Endothelial cell of umbilical vein (primary cell): ENCODE measurements at regions not wholly inside any gene's neighbourhood (a gene's known extent, or its start where the extent isn't known, plus 50 kb on each side); places are given as distances from the start of the nearest gene placed in this dataset.

Experiments
- EZH2 ChIP-seq: IDR thresholded peaks from 2 replicates; pipeline ENCODE4 v1.6.1; 2012; ENCODE audit warnings: borderline replicate concordance, low read depth, mild to moderate bottlenecking, moderate library complexity, low read length, inconsistent platforms; ENCODE audit not compliant: severe bottlenecking
- FOS ChIP-seq: IDR thresholded peaks from 2 replicates; pipeline ENCODE4 v1.6.1; 2011; ENCODE audit warnings: mild to moderate bottlenecking, low read length, moderate library complexity, borderline replicate concordance; ENCODE audit not compliant: insufficient read depth
- JUN ChIP-seq: IDR thresholded peaks from 2 replicates; pipeline ENCODE4 v1.6.1; 2011; ENCODE audit warnings: borderline replicate concordance, low read depth; ENCODE audit not compliant: insufficient read length, insufficient read depth
- MYC ChIP-seq: IDR thresholded peaks from one replicate; pipeline ENCODE4 v1.6.1; 2011; ENCODE audit warnings: mild to moderate bottlenecking, low read depth, low read length
- POLR2A ChIP-seq: IDR thresholded peaks from 2 replicates; pipeline ENCODE4 v1.6.1; 2012; ENCODE audit warnings: low read depth, mild to moderate bottlenecking, control low read depth, low read length
- POLR2AphosphoS5 ChIP-seq: IDR thresholded peaks from 2 replicates; pipeline ENCODE4 v1.6.1; 2012; ENCODE audit warnings: low read depth, mild to moderate bottlenecking, control low read depth, low read length, moderate library complexity; ENCODE audit not compliant: insufficient read depth
- TF ChIP-seq, protein P1 (sequence below), 2 donors: IDR thresholded peaks; 1 replicate in 1 of 2; 2 replicates in 1 of 2; pipeline ENCODE4 v1.5.1; 2011; ENCODE audit warnings: low read length in 2 of 2, mild to moderate bottlenecking in 2 of 2, moderate library complexity in 2 of 2, control low read depth in 1 of 2, inconsistent platforms in 1 of 2, low read depth in 1 of 2; ENCODE audit not compliant: insufficient read depth in 1 of 2; ENCODE audit errors: extremely low read depth in 1 of 2
- TF ChIP-seq, protein P2 (sequence below): IDR thresholded peaks from 2 replicates; pipeline ENCODE4 v1.6.1; 2011; ENCODE audit not compliant: insufficient read depth, insufficient read length

DNA sequence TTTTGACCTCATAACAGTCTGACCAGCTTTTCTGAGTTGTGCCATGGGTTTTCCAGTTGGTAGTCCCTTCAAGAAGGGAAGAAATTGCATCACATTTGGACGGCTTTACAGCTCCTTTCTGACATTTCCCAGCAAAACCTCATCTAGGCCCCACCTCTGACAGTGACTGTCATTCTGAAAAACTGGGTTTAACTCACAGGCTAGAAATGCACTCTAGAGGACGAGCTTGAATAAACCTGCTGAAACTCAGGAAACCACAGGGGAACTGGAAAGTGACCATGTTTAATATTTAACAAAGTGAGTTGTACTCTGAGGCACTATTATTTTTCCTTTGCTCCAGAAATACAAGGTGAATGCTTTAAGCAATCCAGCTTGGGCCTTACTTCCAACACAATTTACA is 434.3 kb upstream of the RASGEF1B start:
- no peak for TF ChIP-seq MYC
- TF ChIP-seq, protein P1, sequence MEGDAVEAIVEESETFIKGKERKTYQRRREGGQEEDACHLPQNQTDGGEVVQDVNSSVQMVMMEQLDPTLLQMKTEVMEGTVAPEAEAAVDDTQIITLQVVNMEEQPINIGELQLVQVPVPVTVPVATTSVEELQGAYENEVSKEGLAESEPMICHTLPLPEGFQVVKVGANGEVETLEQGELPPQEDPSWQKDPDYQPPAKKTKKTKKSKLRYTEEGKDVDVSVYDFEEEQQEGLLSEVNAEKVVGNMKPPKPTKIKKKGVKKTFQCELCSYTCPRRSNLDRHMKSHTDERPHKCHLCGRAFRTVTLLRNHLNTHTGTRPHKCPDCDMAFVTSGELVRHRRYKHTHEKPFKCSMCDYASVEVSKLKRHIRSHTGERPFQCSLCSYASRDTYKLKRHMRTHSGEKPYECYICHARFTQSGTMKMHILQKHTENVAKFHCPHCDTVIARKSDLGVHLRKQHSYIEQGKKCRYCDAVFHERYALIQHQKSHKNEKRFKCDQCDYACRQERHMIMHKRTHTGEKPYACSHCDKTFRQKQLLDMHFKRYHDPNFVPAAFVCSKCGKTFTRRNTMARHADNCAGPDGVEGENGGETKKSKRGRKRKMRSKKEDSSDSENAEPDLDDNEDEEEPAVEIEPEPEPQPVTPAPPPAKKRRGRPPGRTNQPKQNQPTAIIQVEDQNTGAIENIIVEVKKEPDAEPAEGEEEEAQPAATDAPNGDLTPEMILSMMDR (IDR thresholded peaks at IDR 0.05; ENCODE audit: extremely low read depth in 1 of 2, insufficient read depth in 1 of 2, low read depth in 1 of 2, low read length in 2 of 2): no peak
- TF ChIP-seq POLR2A: no peak
- no peak for TF ChIP-seq POLR2AphosphoS5
- TF ChIP-seq, protein P2, sequence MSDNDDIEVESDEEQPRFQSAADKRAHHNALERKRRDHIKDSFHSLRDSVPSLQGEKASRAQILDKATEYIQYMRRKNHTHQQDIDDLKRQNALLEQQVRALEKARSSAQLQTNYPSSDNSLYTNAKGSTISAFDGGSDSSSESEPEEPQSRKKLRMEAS: no peak
- TF ChIP-seq EZH2: no peak
- TF ChIP-seq JUN: no peak
- no peak for TF ChIP-seq FOS
